IMR-90 (cell line): ENCODE measurements at regions not wholly inside any gene's neighbourhood (a gene's known extent, or its start where the extent isn't known, plus 50 kb on each side); places are given as distances from the start of the nearest gene placed in this dataset.

Experiments
- ATAC-seq: fragments of 200-7000 bp; cut with Tn5 transposase; 2 replicates; pipeline ENCODE4 v1.9.1; 2020; ENCODE audit warnings: low read depth, mild to moderate bottlenecking, moderate library complexity
- BruUV-seq: library from RNA; stranded (reverse); fragments of 400-500 nt; replicated peaks from 2 replicates; lab custom pipeline; 2021; lab: Mats Ljungman, UMichigan
- CTCF ChIA-PET: fragments of 300-600 bp; formaldehyde crosslinking; extraction: SDS; loops from one replicate; lab custom pipeline; 2021; ENCODE audit warnings: antibody characterized with exemption; lab: Yijun Ruan, JAX
- POLR2A ChIA-PET: fragments of 300-600 bp; sonication (Branson Sonifier 250); formaldehyde crosslinking; loops from one replicate; lab custom pipeline; 2022; ENCODE audit warnings: antibody characterized with exemption; ENCODE audit not compliant: unreplicated experiment; lab: Charles Lee
- DNase-seq: peaks from one replicate; pipeline ENCODE4 v3.0.0; 2013
- H2AFZ ChIP-seq: replicated peaks from 2 replicates; pipeline ENCODE3; 2013; ENCODE audit warnings: low read length, mild to moderate bottlenecking; ENCODE audit not compliant: poor library complexity
- H2AK5ac ChIP-seq: 2 replicates; pipeline ENCODE4 v1.6.1; 2013; ENCODE audit warnings: low read depth, low read length, inconsistent platforms
- H2AK9ac ChIP-seq: replicated peaks from 2 replicates; pipeline ENCODE3; 2013; ENCODE audit warnings: mild to moderate bottlenecking, low read depth, low read length, moderate library complexity; ENCODE audit not compliant: poor library complexity
- H2BK120ac ChIP-seq: 2 replicates; pipeline ENCODE4 v1.6.1; 2013; ENCODE audit warnings: low read depth, low read length, inconsistent platforms
- H2BK15ac ChIP-seq: 3 replicates; pipeline ENCODE4 v1.6.1; 2013; ENCODE audit warnings: low read depth, low read length, inconsistent platforms
- H2BK20ac ChIP-seq: 2 replicates; pipeline ENCODE4 v1.6.1; 2013; ENCODE audit warnings: low read depth, mild to moderate bottlenecking, inconsistent platforms, low read length, moderate library complexity
- H2BK5ac ChIP-seq: 2 replicates; pipeline ENCODE4 v1.6.1; 2013; ENCODE audit warnings: mild to moderate bottlenecking, low read depth, low read length, inconsistent platforms; ENCODE audit not compliant: poor library complexity, severe bottlenecking
- H3K14ac ChIP-seq: replicated peaks from 2 replicates; pipeline ENCODE4 v1.6.1; 2013; ENCODE audit warnings: low read depth, low read length, inconsistent platforms
- H3K18ac ChIP-seq: 2 replicates; pipeline ENCODE4 v1.6.1; 2013; ENCODE audit warnings: low read depth, low read length, control low read depth
- H3K23ac ChIP-seq: 2 replicates; pipeline ENCODE4 v1.6.1; 2013; ENCODE audit warnings: low read depth, low read length, inconsistent platforms
- H3K27ac ChIP-seq: 2 replicates; pipeline ENCODE4 v1.5.1; 2013; ENCODE audit warnings: mild to moderate bottlenecking, control low read depth, low read length; ENCODE audit not compliant: insufficient read depth
- H3K27me3 ChIP-seq: 2 replicates; pipeline ENCODE4 v1.6.1; 2013; ENCODE audit warnings: low read length; ENCODE audit not compliant: control insufficient read depth, insufficient read depth
- H3K36me3 ChIP-seq: 2 replicates; pipeline ENCODE4 v1.6.1; 2013; ENCODE audit warnings: low read length, mixed read lengths; ENCODE audit not compliant: control insufficient read depth, insufficient read depth
- H3K4ac ChIP-seq: 2 replicates; pipeline ENCODE4 v1.6.1; 2013; ENCODE audit warnings: low read depth, low read length, inconsistent platforms
- H3K4me1 ChIP-seq: 2 replicates; pipeline ENCODE4 v1.6.1; 2013; ENCODE audit warnings: low read length, mixed read lengths; ENCODE audit not compliant: control insufficient read depth, insufficient read depth
- H3K4me2 ChIP-seq: 2 replicates; pipeline ENCODE4 v1.6.1; 2013; ENCODE audit warnings: low read depth, mild to moderate bottlenecking, control low read depth, low read length, moderate library complexity
- H3K4me3 ChIP-seq: 2 replicates; pipeline ENCODE4 v1.5.1; 2013; ENCODE audit warnings: low read depth, mild to moderate bottlenecking, control low read depth, low read length, moderate library complexity; ENCODE audit not compliant: insufficient read depth
- H3K56ac ChIP-seq: 2 replicates; pipeline ENCODE4 v1.6.1; 2013; ENCODE audit warnings: low read length, inconsistent platforms; ENCODE audit not compliant: insufficient read depth; ENCODE audit errors: extremely low read depth
- H3K79me1 ChIP-seq, 2 experiments: 2 replicates each; pipeline ENCODE4 v1.6.1; 2013; ENCODE audit warnings: low read length in 2 of 2, inconsistent platforms in 1 of 2, low read depth in 1 of 2
- H3K9ac ChIP-seq: 2 replicates; pipeline ENCODE4 v1.6.1; 2013; ENCODE audit warnings: low read depth, low read length, control low read depth
- H3K9me1 ChIP-seq: 2 replicates; pipeline ENCODE4 v1.6.1; 2013; ENCODE audit warnings: low read length, inconsistent platforms; ENCODE audit not compliant: insufficient read depth
- H3K9me3 ChIP-seq: 2 replicates; pipeline ENCODE4 v1.6.1; 2013; ENCODE audit warnings: low read length; ENCODE audit not compliant: control insufficient read depth, insufficient read depth
- H4K20me1 ChIP-seq: 2 replicates; pipeline ENCODE4 v1.6.1; 2013; ENCODE audit warnings: low read length, inconsistent platforms; ENCODE audit not compliant: insufficient read depth
- H4K5ac ChIP-seq: 2 replicates; pipeline ENCODE4 v1.6.1; 2013; ENCODE audit warnings: mild to moderate bottlenecking, low read depth, low read length, control low read depth
- H4K8ac ChIP-seq, 2 experiments: 2 replicates each; pipeline ENCODE4 v1.6.1; 2013; ENCODE audit warnings: low read depth in 2 of 2, low read length in 2 of 2, control low read depth in 1 of 2, inconsistent platforms in 1 of 2
- H4K91ac ChIP-seq: 2 replicates; pipeline ENCODE4 v1.6.1; 2013; ENCODE audit warnings: low read depth, low read length, inconsistent platforms; ENCODE audit not compliant: insufficient read depth
- CTCF ChIP-seq: conservative IDR thresholded peaks from 2 replicates; pipeline ENCODE4 v1.5.1; 2012; ENCODE audit warnings: mild to moderate bottlenecking, low read depth, low read length, improper control_type of control experiment
- ELK1 ChIP-seq: fragments of 150-350 bp; IDR thresholded peaks from 2 replicates; pipeline ENCODE4 v1.6.1; 2016; ENCODE audit warnings: low read depth, mild to moderate bottlenecking, low read length, moderate library complexity, borderline replicate concordance
- MAFK ChIP-seq: IDR thresholded peaks from 2 replicates; pipeline ENCODE4 v1.6.1; 2012; ENCODE audit warnings: low read depth, low read length, improper control_type of control experiment
- NFE2L2 ChIP-seq: fragments of 150-350 bp; IDR thresholded peaks from 2 replicates; pipeline ENCODE4 v1.6.1; 2016; ENCODE audit warnings: low read depth, mild to moderate bottlenecking, low read length
- POLR2A ChIP-seq: IDR thresholded peaks from 2 replicates; pipeline ENCODE4 v1.6.1; 2012; ENCODE audit warnings: mild to moderate bottlenecking, low read depth, low read length
- SMC3 ChIP-seq: fragments of 150-350 bp; IDR thresholded peaks from 2 replicates; pipeline ENCODE4 v1.6.1; 2016; ENCODE audit warnings: low read depth, mild to moderate bottlenecking, antibody characterized with exemption, low read length, moderate library complexity
- USF2 ChIP-seq: fragments of 150-350 bp; IDR thresholded peaks from 2 replicates; pipeline ENCODE4 v1.6.1; 2017; ENCODE audit warnings: mild to moderate bottlenecking, antibody characterized with exemption, low read length, low read depth
- WGBS, 2 experiments: methylation state at CpG; one replicate each; pipeline versions ENCODE4 v1.1.5 to v1.1.7; 2013; ENCODE audit warnings: missing lambda C conversion rate in 2 of 2; ENCODE audit not compliant: insufficient read length in 1 of 2; ENCODE audit errors: extremely low coverage in 2 of 2; 5-methylcytosine and 5-hydroxymethylcytosine counted together
- dilution Hi-C: fragments of 300-500 bp; cut with HindIII; formaldehyde crosslinking; loops from one replicate; pipeline ENCODE4 v1.14.3; 2018; ENCODE audit warnings: low sequenced_read_pairs; ENCODE audit not compliant: unreplicated experiment
- in situ Hi-C: fragments of 300-500 bp; cut with MboI; formaldehyde crosslinking; loops from 3 replicates; pipeline ENCODE4 v1.14.3; 2019; ENCODE audit warnings: low sequenced_read_pairs, inconsistent platforms, mixed read lengths
- intact Hi-C: fragments of 100-400 bp; cut with micrococcal nuclease; formaldehyde crosslinking; loops from 2 replicates; pipeline ENCODE4 v1.10.0; 2022

- Histone ChIP-seq H3K23ac (no peak overlapping the region), H3K9ac (no peak overlapping the region), H4K20me1 (no peaks in the 10 kb centered on the region), H3K56ac (no peak overlapping the region), H2AK5ac (no peak overlapping the region), H3K4me1 (no peaks in the 10 kb centered on the region), H3K9me3 (peaks cover 39% of the 10 kb centered on the region), H3K36me3 (no peaks in the 10 kb centered on the region), H3K14ac (no peak overlapping the region), H2AK9ac (no peak overlapping the region), H2BK20ac (no peak overlapping the region), H3K79me1 (no peaks in the 10 kb centered on the region), H3K4me2 (no peak overlapping the region), H3K4me3 (no peak overlapping the region), H2AFZ (no peak overlapping the region), H3K27ac (no peak overlapping the region), H3K4ac (no peak overlapping the region), H2BK15ac (no peak overlapping the region), H4K8ac (no peak overlapping the region), H2BK120ac (no peak overlapping the region), H3K18ac (no peak overlapping the region), H4K91ac (no peak overlapping the region), H4K5ac (no peak overlapping the region), H2BK5ac (no peak overlapping the region), H3K9me1 (no peaks in the 10 kb centered on the region), H3K27me3 (no peaks in the 10 kb centered on the region)
- no TSS peak for BruUV-seq
- in situ Hi-C loops = no loop called here
- dilution Hi-C loops = no loop called here
- CTCF ChIA-PET = no interaction called here
- no CpG with 5 or more reads among the region's 7 CpGs for WGBS, 2 experiments
- intact Hi-C loops = no loop called here
- no peak for DNase-seq
- ATAC-seq = no peak
- TF ChIP-seq CTCF (no peak), ELK1 (no peak), POLR2A (no peak), MAFK (no peak), NFE2L2 (no peak), SMC3 (no peak), USF2 (no peak)
- POLR2A ChIA-PET = no interaction called here
These were observed 143.0 kb upstream of the IRX1 start for GRCh38 chr5:3452622-3453021.
